ENCODE measurements at regions not wholly inside any gene's neighbourhood (a gene's known extent, or its start where the extent isn't known, plus 50 kb on each side); places are given as distances from the start of the nearest gene placed in this dataset.

- TF ChIP-seq CTCF (conservative IDR thresholded peaks at IDR 0.05; ENCODE audit: low read depth, low read length) (no peak), EZH2 (IDR thresholded peaks at IDR 0.05; ENCODE audit: low read length, unreplicated experiment) (no peak)
- POLR2A ChIA-PET (ENCODE audit: unreplicated experiment): no interaction called here
- H3K27me3 ChIP-seq (ENCODE audit: low read length): no peaks in the 10 kb centered on the region
- H3K4me2 ChIP-seq (ENCODE audit: low read length): peak overlapping the region; percentile 57
- intact Hi-C loops (cut with micrococcal nuclease): no loop called here
- peaks cover 7% of the 10 kb centered on the region; the same call in 1 of the 2 replicates for H3K4me1 ChIP-seq (ENCODE audit: insufficient read depth, low read length)
- ATAC-seq (no peak), DNase-seq (no peak)
- H3K36me3 ChIP-seq (ENCODE audit: low read depth, low read length): no peaks in the 10 kb centered on the region
- BruUV-seq (replicated peaks): no TSS peak
- no peaks in the 10 kb centered on the region for H3K9me3 ChIP-seq (ENCODE audit: low read length)
- no peak overlapping the region for H3K27ac ChIP-seq (ENCODE audit: low read length)
- peak overlapping the region; percentile 60 for H2AFZ ChIP-seq (ENCODE audit: low read length)
- H3K9me2 ChIP-seq (replicated peaks; ENCODE audit: low read length): no peaks in the 10 kb centered on the region
- H3K79me2 ChIP-seq (ENCODE audit: low read length): no peaks in the 10 kb centered on the region
- H3K9ac ChIP-seq (ENCODE audit: low read length): no peak overlapping the region
- CTCF ChIA-PET: no interaction called here
- no peaks in the 10 kb centered on the region for H4K20me1 ChIP-seq (ENCODE audit: low read length)
- H3F3A ChIP-seq (ENCODE audit: low read length, unreplicated experiment): no peaks in the 10 kb centered on the region
- no peak overlapping the region for H3K4me3 ChIP-seq (ENCODE audit: low read length)
Measured at GRCh38 chr2:147356157-147356556, 488.7 kb upstream of the ACVR2A start.

- POLR2A ChIA-PET (ENCODE audit: unreplicated experiment): no interaction called here
- H3K27me3 ChIP-seq (ENCODE audit: low read length): no peaks in the 10 kb centered on the region
- TF ChIP-seq EZH2phosphoT487 (IDR thresholded peaks at IDR 0.05; ENCODE audit: borderline replicate concordance, low read length) (no peak), EZH2 (IDR thresholded peaks at IDR 0.05; ENCODE audit: low read length, unreplicated experiment) (no peak), CTCF (conservative IDR thresholded peaks at IDR 0.05; ENCODE audit: low read depth, low read length) (no peak)
- peak; percentile 59; the same call in 1 of the 2 replicates for ATAC-seq
- intact Hi-C loops (cut with micrococcal nuclease): no loop called here
- BruUV-seq (replicated peaks): no TSS peak
- DNase-seq: peak; percentile 72
- H3K4me3 ChIP-seq (ENCODE audit: low read length): no peak overlapping the region
- H3K9me2 ChIP-seq (replicated peaks; ENCODE audit: low read length): no peaks in the 10 kb centered on the region
- no peak overlapping the region for H3K27ac ChIP-seq (ENCODE audit: low read length)
- no peak overlapping the region for H3K9ac ChIP-seq (ENCODE audit: low read length)
- CTCF ChIA-PET: no interaction called here
- H3K4me1 ChIP-seq (ENCODE audit: insufficient read depth, low read length): peaks cover 7% of the 10 kb centered on the region; the same call in 1 of the 2 replicates
- H2AFZ ChIP-seq (ENCODE audit: low read length): peak overlapping the region; percentile 60
- H3K4me2 ChIP-seq (ENCODE audit: low read length): peak overlapping the region; percentile 57
- no peaks in the 10 kb centered on the region for H3F3A ChIP-seq (ENCODE audit: low read length, unreplicated experiment)
- no peaks in the 10 kb centered on the region for H4K20me1 ChIP-seq (ENCODE audit: low read length)
- H3K79me2 ChIP-seq (ENCODE audit: low read length): no peaks in the 10 kb centered on the region
- H3K9me3 ChIP-seq (ENCODE audit: low read length): no peaks in the 10 kb centered on the region
- H3K36me3 ChIP-seq (ENCODE audit: low read depth, low read length): no peaks in the 10 kb centered on the region
Measured at GRCh38 chr2:147355706-147356105, 489.1 kb upstream of the ACVR2A start.

- Histone ChIP-seq H3F3A (ENCODE audit: low read length, unreplicated experiment) (no peaks in the 10 kb centered on the region), H4K20me1 (ENCODE audit: low read length) (no peaks in the 10 kb centered on the region), H3K79me2 (ENCODE audit: low read length) (no peaks in the 10 kb centered on the region), H3K9me3 (ENCODE audit: low read length) (no peaks in the 10 kb centered on the region), H3K4me2 (ENCODE audit: low read length) (no peak overlapping the region), H3K4me3 (ENCODE audit: low read length) (no peak overlapping the region), H3K36me3 (ENCODE audit: low read depth, low read length) (no peaks in the 10 kb centered on the region), H3K27ac (ENCODE audit: low read length) (no peak overlapping the region), H3K27me3 (ENCODE audit: low read length) (no peaks in the 10 kb centered on the region), H3K9me2 (replicated peaks; ENCODE audit: low read length) (no peaks in the 10 kb centered on the region), H3K4me1 (ENCODE audit: insufficient read depth, low read length) (peaks cover 7% of the 10 kb centered on the region; the same call in 1 of the 2 replicates), H2AFZ (ENCODE audit: low read length) (no peak overlapping the region), H3K9ac (ENCODE audit: low read length) (no peak overlapping the region)
- ChIA-PET CTCF (no interaction called here), POLR2A (ENCODE audit: unreplicated experiment) (no interaction called here)
- no peak for DNase-seq
- intact Hi-C loops (cut with micrococcal nuclease): no loop called here
- TF ChIP-seq EZH2 (IDR thresholded peaks at IDR 0.05; ENCODE audit: low read length, unreplicated experiment): no peak
- TF ChIP-seq EZH2phosphoT487 (IDR thresholded peaks at IDR 0.05; ENCODE audit: borderline replicate concordance, low read length): no peak
- no peak for TF ChIP-seq CTCF (conservative IDR thresholded peaks at IDR 0.05; ENCODE audit: low read depth, low read length)
- no TSS peak for BruUV-seq (replicated peaks)
- ATAC-seq: no peak
Measured at GRCh38 chr2:147353072-147353381, 491.8 kb upstream of the ACVR2A start.

Data from PC-3 (cell line).